SK-N-SH treated with all-trans-retinoic acid at 6 μM for 48 hours (cell line): ENCODE measurements at regions not wholly inside any gene's neighbourhood (a gene's known extent, or its start where the extent isn't known, plus 50 kb on each side); places are given as distances from the start of the nearest gene placed in this dataset.

Experiments
- ATAC-seq: fragments of 200-7000 bp; cut with Tn5 transposase; 3 replicates; pipeline ENCODE4 v1.9.1; 2020; ENCODE audit warnings: mild to moderate bottlenecking, moderate library complexity
- ARNTL ChIP-seq: fragments of 450-650 bp; formaldehyde crosslinking; IDR thresholded peaks from 2 replicates; pipeline ENCODE4 v1.5.0; 2020; ENCODE audit warnings: low read depth, mild to moderate bottlenecking, moderate library complexity, borderline replicate concordance
- BACH2 ChIP-seq: fragments of 250-450 bp; sonication (Bioruptor Pico); IDR thresholded peaks from 2 replicates; pipeline ENCODE4 v1.9.0; 2021; ENCODE audit warnings: mild to moderate bottlenecking, borderline replicate concordance
- CREB5 ChIP-seq: fragments of 250-450 bp; sonication (Bioruptor Pico); IDR thresholded peaks from 2 replicates; pipeline ENCODE4 v1.5.1; 2020; ENCODE audit warnings: low read depth, mild to moderate bottlenecking, moderate library complexity
- CSDC2 ChIP-seq: fragments of 250-450 bp; sonication (Bioruptor Pico); IDR thresholded peaks from 2 replicates; pipeline ENCODE4 v1.5.0; 2020; ENCODE audit warnings: mild to moderate bottlenecking, moderate library complexity
- CSRNP3 ChIP-seq: fragments of 250-450 bp; sonication (Bioruptor Pico); IDR thresholded peaks from 2 replicates; pipeline ENCODE4 v1.5.1; 2021; ENCODE audit warnings: mild to moderate bottlenecking, moderate library complexity
- ESRRG ChIP-seq: fragments of 250-450 bp; sonication (Bioruptor Pico); IDR thresholded peaks from 2 replicates; pipeline ENCODE4 v1.6.1; 2021; ENCODE audit warnings: mild to moderate bottlenecking
- ISL1 ChIP-seq: fragments of 250-450 bp; sonication (Bioruptor Pico); IDR thresholded peaks from 2 replicates; pipeline ENCODE4 v2.1.2; 2022; ENCODE audit warnings: mild to moderate bottlenecking, moderate library complexity
- PATZ1 ChIP-seq: fragments of 250-450 bp; sonication (Bioruptor Pico); IDR thresholded peaks from 2 replicates; pipeline ENCODE4 v1.8.0; 2020; ENCODE audit warnings: mild to moderate bottlenecking, moderate library complexity, borderline replicate concordance
- POU6F1 ChIP-seq: fragments of 250-450 bp; sonication (Bioruptor Pico); IDR thresholded peaks from 2 replicates; pipeline ENCODE4 v1.8.0; 2021; ENCODE audit warnings: low read depth, mild to moderate bottlenecking, moderate library complexity, borderline replicate concordance
- PPARA ChIP-seq: fragments of 250-450 bp; sonication (Bioruptor Pico); IDR thresholded peaks from 2 replicates; pipeline ENCODE4 v1.5.0; 2020; ENCODE audit warnings: mild to moderate bottlenecking, borderline replicate concordance
- RARB ChIP-seq: fragments of 250-450 bp; sonication (Bioruptor Pico); IDR thresholded peaks from 2 replicates; pipeline ENCODE4 v1.8.0; 2021; ENCODE audit warnings: mild to moderate bottlenecking, moderate library complexity
- SNAI2 ChIP-seq: fragments of 250-450 bp; sonication (Bioruptor Pico); IDR thresholded peaks from 2 replicates; pipeline ENCODE4 v1.5.0; 2020; ENCODE audit warnings: mild to moderate bottlenecking, moderate library complexity
- TCF4 ChIP-seq: fragments of 250-450 bp; sonication (Bioruptor Pico); IDR thresholded peaks from 2 replicates; pipeline ENCODE4 v1.8.0; 2021; ENCODE audit warnings: mild to moderate bottlenecking, moderate library complexity, borderline replicate concordance
- TOX ChIP-seq: fragments of 250-450 bp; sonication (Bioruptor Pico); IDR thresholded peaks from 2 replicates; pipeline ENCODE4 v1.8.0; 2021; ENCODE audit warnings: mild to moderate bottlenecking, moderate library complexity, borderline replicate concordance
- TSHZ2 ChIP-seq: fragments of 250-450 bp; sonication (Bioruptor Pico); IDR thresholded peaks from 2 replicates; pipeline ENCODE4 v1.5.0; 2020; ENCODE audit warnings: mild to moderate bottlenecking, moderate library complexity
- ZC3H10 ChIP-seq: fragments of 250-450 bp; sonication (Bioruptor Pico); IDR thresholded peaks from 2 replicates; pipeline ENCODE4 v1.5.1; 2021; ENCODE audit warnings: mild to moderate bottlenecking, moderate library complexity
- ZFP3 ChIP-seq: fragments of 250-450 bp; sonication (Bioruptor Pico); IDR thresholded peaks from 2 replicates; pipeline ENCODE4 v1.5.0; 2020; ENCODE audit warnings: mild to moderate bottlenecking, moderate library complexity
- ZFP30 ChIP-seq: fragments of 450-650 bp; formaldehyde crosslinking; IDR thresholded peaks from 2 replicates; pipeline ENCODE4 v1.5.0; 2022; ENCODE audit warnings: mild to moderate bottlenecking, moderate library complexity
- ZNF565 ChIP-seq: fragments of 450-650 bp; formaldehyde crosslinking; conservative IDR thresholded peaks from 2 replicates; pipeline ENCODE4 v1.5.0; 2020; ENCODE audit warnings: low read depth, mild to moderate bottlenecking, moderate library complexity
- ZNF70 ChIP-seq: fragments of 450-650 bp; formaldehyde crosslinking; IDR thresholded peaks from 2 replicates; pipeline ENCODE4 v1.5.0; 2020; ENCODE audit warnings: mild to moderate bottlenecking, moderate library complexity
- ZNF8 ChIP-seq: fragments of 450-650 bp; formaldehyde crosslinking; IDR thresholded peaks from 2 replicates; pipeline ENCODE4 v1.5.0; 2020; ENCODE audit warnings: mild to moderate bottlenecking, moderate library complexity

GRCh38 chr13:90455823-90456222 is 891.7 kb upstream of the MIR17HG start:
- no peak for ATAC-seq
- TF ChIP-seq TOX (CRISPR knock-in tag) (no peak), TCF4 (CRISPR knock-in tag) (no peak), BACH2 (CRISPR knock-in tag) (no peak), ARNTL (CRISPR knock-in tag) (no peak), ZFP3 (no peak), PATZ1 (CRISPR knock-in tag) (no peak), PPARA (CRISPR knock-in tag) (no peak), SNAI2 (CRISPR knock-in tag) (no peak), ZNF70 (no peak), ISL1 (no peak), ZNF565 (no peak), ESRRG (CRISPR knock-in tag) (no peak), ZFP30 (CRISPR knock-in tag) (no peak), ZNF8 (no peak), CREB5 (CRISPR knock-in tag) (no peak), ZC3H10 (CRISPR knock-in tag) (no peak), CSRNP3 (CRISPR knock-in tag) (no peak), TSHZ2 (CRISPR knock-in tag) (no peak), POU6F1 (CRISPR knock-in tag) (no peak), RARB (CRISPR knock-in tag) (no peak)

- no peak for TF ChIP-seq POU6F1 (CRISPR knock-in tag)
- no peak for TF ChIP-seq BACH2 (CRISPR knock-in tag)
- TF ChIP-seq ZFP3, result no peak
- no peak for TF ChIP-seq RARB (CRISPR knock-in tag)
- no peak for TF ChIP-seq TOX (CRISPR knock-in tag)
- no peak for TF ChIP-seq CSRNP3 (CRISPR knock-in tag)
- TF ChIP-seq ISL1, result no peak
- TF ChIP-seq CSDC2, result no peak
- TF ChIP-seq ZNF8, result no peak
- TF ChIP-seq ARNTL (CRISPR knock-in tag), result no peak
- TF ChIP-seq CREB5 (CRISPR knock-in tag), result no peak
- TF ChIP-seq TCF4 (CRISPR knock-in tag), result no peak
- TF ChIP-seq ESRRG (CRISPR knock-in tag), result no peak
- TF ChIP-seq SNAI2 (CRISPR knock-in tag), result no peak
- TF ChIP-seq ZNF565, result no peak
- no peak for TF ChIP-seq ZNF70
- TF ChIP-seq, all 23 proteins: peak for 0
- no peak for ATAC-seq
Measured at GRCh38 chr13:90461398-90461797, 886.1 kb upstream of the MIR17HG start.
